Natural killer cell treated with Interleukin-12 subunit alpha and Interleukin-12 subunit beta and Interleukin-15 and Interleukin-18, amount 100 ng/mL, for 72 hours (primary cell): ENCODE measurements at regions not wholly inside any gene's neighbourhood (a gene's known extent, or its start where the extent isn't known, plus 50 kb on each side); places are given as distances from the start of the nearest gene placed in this dataset.

Experiments used
- ATAC-seq, 2 donors: fragments of 150-1000 bp; cut with Tn5 transposase in 1 of 2; sonication (Bioruptor Pico), chemical (Tn5 transposase) in 1 of 2; 2 replicates each; pipeline ENCODE4 v1.10.0; 2021
- DNase-seq: peaks from one replicate; pipeline ENCODE4 v3.0.0; 2022; ENCODE audit warnings: low spot score
- H3K27ac Mint-ChIP-seq, 2 donors: 1 replicate in 1 of 2; 2 replicates in 1 of 2; pipeline ENCODE4 v1.8.0; 2022; ENCODE audit warnings: mixed read lengths in 2 of 2, mild to moderate bottlenecking in 1 of 2, moderate library complexity in 1 of 2
- H3K27me3 Mint-ChIP-seq, 2 donors: 1 replicate in 1 of 2; 2 replicates in 1 of 2; pipeline ENCODE4 v1.8.0; 2022; ENCODE audit warnings: mixed read lengths in 2 of 2
- H3K36me3 Mint-ChIP-seq: one replicate; pipeline ENCODE4 v1.8.0; 2022; ENCODE audit warnings: mixed read lengths
- H3K4me1 Mint-ChIP-seq, 2 donors: 1 replicate in 1 of 2; 2 replicates in 1 of 2; pipeline ENCODE4 v1.8.0; 2022; ENCODE audit warnings: low read depth in 2 of 2, mixed read lengths in 2 of 2, mild to moderate bottlenecking in 1 of 2
- H3K4me3 Mint-ChIP-seq: one replicate; pipeline ENCODE4 v1.8.0; 2022; ENCODE audit warnings: mixed read lengths
- H3K9me3 Mint-ChIP-seq: 2 replicates; pipeline ENCODE4 v1.8.0; 2022; ENCODE audit warnings: mixed read lengths

DNA sequence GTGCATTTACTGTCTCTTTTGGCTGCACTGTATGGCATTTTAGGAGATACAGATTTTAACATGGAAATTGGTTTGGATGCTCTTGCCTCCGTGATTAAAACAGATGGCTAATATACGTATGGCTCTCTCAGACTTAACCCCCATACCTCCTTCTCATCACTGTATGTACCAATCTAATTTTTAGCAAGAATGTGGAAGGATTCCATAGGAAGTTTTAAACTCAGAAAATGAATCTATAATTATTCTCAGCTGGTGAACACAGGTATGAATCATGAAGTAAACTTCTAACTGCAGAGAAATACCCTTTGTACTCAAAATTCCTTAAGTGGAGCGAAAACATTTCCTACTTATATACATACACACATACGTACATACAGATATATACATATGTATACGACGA lies 210.5 kb upstream of the NEIL3 start:
- no peak for DNase-seq
- Mint-ChIP-seq H3K9me3 (peaks cover 3% of the 10 kb centered on the region), H3K27me3 (no peaks in the 10 kb centered on the region), H3K27ac (no peak overlapping the region), H3K36me3 (no peaks in the 10 kb centered on the region), H3K4me3 (no peak overlapping the region), H3K4me1 (no peaks in the 10 kb centered on the region)
- ATAC-seq: no peak

DNA sequence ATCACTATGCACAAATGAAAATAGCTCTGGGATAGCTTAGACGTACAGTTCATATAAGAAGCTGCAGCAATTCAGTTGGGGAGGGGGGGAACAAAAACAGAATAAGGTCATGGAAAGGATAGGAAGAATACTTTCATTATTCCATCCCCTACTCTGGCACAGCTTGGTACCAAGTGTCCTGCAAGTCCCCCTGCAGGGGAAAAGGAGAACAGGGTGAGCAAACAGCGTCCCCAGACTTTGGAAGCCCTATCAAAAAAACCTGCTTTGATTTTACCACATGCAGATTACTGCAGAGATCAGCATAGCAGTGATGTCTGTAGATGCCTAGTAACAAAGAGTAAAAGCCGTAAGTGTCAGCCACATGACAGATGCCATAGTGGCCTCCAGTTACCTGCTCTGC lies 209.4 kb upstream of the NEIL3 start:
- no peak for DNase-seq
- no peaks in the 10 kb centered on the region for H3K27me3 Mint-ChIP-seq
- no peaks in the 10 kb centered on the region for H3K4me1 Mint-ChIP-seq
- H3K36me3 Mint-ChIP-seq: no peaks in the 10 kb centered on the region
- peaks cover 3% of the 10 kb centered on the region for H3K9me3 Mint-ChIP-seq
- no peak for ATAC-seq
- H3K27ac Mint-ChIP-seq: no peak overlapping the region
- no peak overlapping the region for H3K4me3 Mint-ChIP-seq

DNA sequence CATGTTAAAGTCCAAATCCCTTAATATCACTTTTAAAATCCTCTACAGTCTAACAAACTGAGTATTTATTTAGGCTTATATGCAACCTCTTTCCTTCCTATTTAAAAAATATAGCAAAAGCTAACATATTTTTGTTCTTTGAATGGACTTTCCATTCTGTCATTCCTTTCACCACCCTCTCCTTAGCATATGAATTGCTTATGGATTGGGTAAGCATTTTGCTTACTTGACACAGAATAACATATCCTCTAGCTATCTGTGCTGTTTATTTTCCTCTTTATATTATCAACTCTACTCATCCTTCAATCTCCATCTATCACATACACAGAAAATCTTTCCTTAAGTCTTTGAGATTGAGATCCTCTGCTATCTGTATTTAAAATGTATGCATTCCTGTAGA lies 206.1 kb upstream of the NEIL3 start:
- ATAC-seq: no peak
- Mint-ChIP-seq H3K27me3 (no peaks in the 10 kb centered on the region), H3K9me3 (peaks cover 5% of the 10 kb centered on the region), H3K36me3 (no peaks in the 10 kb centered on the region), H3K4me1 (no peaks in the 10 kb centered on the region), H3K4me3 (no peak overlapping the region), H3K27ac (no peak overlapping the region)
- DNase-seq: no peak

DNA sequence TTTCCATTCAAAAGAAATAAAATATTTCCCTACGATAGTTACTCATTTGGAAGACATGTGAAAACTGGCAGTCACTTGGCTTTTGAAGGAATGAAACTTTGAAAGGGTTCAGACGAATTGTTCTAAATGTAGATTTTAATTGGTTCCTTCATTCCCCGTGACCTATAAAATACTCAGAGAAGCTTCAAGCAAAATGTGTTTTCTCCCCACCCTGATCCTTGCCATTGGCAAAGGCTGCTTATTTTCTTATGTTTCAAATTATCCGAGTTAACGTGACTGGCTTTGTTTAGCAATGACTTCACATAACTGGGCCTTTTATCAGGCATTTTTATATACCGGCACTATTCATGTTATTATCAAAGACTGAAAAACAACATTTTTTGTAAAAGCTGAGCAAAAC lies 204.1 kb upstream of the NEIL3 start:
- H3K36me3 Mint-ChIP-seq: no peaks in the 10 kb centered on the region
- no peak for ATAC-seq
- H3K27ac Mint-ChIP-seq: no peak overlapping the region
- peaks cover 5% of the 10 kb centered on the region for H3K9me3 Mint-ChIP-seq
- H3K4me3 Mint-ChIP-seq: no peak overlapping the region
- no peaks in the 10 kb centered on the region for H3K4me1 Mint-ChIP-seq
- no peak for DNase-seq
- no peaks in the 10 kb centered on the region for H3K27me3 Mint-ChIP-seq

DNA sequence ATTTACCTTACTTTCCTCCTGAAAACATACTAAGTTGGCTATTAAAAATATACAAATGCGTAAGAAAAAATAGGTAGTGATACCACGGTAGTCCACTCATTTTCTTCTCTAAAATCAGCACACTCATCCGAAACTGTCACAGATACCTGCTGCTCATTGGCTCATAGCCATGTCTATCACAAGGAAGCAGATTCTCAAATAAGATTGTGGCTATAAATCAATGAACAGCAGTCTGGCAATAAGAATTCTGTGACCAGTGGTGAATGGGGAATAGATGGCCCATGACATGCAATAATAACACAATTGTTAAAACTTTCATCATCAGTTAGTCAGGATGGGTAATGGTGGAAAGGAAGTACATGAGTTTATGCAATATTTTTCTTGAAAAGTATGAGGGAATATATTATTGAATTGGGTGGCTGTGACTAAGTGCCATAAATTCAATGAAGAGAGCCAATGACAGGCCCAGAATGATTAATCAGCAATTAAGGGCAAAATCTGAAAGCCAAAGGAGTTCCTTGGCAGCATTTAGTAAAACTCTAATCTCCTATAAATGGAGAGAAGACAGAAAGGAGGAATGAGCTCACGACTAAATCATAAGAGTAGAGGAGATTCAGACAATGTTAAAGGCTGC lies 202.3 kb upstream of the NEIL3 start:
- no peak for DNase-seq
- peaks cover 11% of the 10 kb centered on the region for H3K9me3 Mint-ChIP-seq
- no peak for ATAC-seq
- H3K27ac Mint-ChIP-seq: no peak overlapping the region
- no peaks in the 10 kb centered on the region for H3K27me3 Mint-ChIP-seq
- H3K4me3 Mint-ChIP-seq: no peak overlapping the region
- no peaks in the 10 kb centered on the region for H3K36me3 Mint-ChIP-seq
- no peaks in the 10 kb centered on the region for H3K4me1 Mint-ChIP-seq

DNA sequence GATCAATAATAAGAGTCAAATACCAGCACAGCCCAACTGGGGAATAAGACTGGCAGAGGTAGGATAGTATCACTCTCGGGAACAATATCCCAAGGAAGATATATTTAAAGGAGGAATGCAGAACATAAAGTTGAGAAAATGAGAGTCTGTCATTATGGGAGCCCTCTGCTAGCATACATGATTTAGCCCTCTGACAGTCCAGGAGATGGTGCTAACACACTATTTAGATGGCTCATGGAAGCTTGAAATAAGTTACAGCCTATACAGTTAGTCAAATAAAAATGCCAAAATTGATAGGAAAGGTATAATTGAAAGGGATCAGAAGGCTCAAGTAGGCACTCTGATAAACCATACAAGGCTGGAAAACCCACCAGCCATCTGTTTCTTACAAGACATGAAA lies 201.0 kb upstream of the NEIL3 start:
- H3K36me3 Mint-ChIP-seq: no peaks in the 10 kb centered on the region
- no peak overlapping the region for H3K27ac Mint-ChIP-seq
- H3K4me3 Mint-ChIP-seq: no peak overlapping the region
- ATAC-seq: no peak
- H3K9me3 Mint-ChIP-seq: peaks cover 16% of the 10 kb centered on the region
- DNase-seq: no peak
- no peaks in the 10 kb centered on the region for H3K27me3 Mint-ChIP-seq
- H3K4me1 Mint-ChIP-seq: no peaks in the 10 kb centered on the region

DNA sequence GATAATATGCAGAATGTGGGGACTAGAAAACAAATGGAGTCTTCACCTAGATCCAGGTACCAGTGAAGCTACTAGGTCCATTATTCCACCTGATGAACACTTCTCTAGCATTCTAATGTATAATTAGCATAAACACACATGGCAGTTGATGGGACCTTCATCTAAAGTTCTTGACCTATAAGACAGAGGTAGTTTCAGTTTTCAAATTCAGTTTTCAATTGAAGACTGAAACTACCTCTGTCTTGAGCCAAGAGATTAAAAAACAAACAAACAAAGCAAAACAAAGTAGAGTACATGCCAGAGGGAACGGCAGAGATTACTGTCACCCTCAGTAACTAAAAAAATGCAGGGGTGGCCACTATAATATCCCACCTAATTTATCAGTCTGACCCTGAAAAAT lies 199.9 kb upstream of the NEIL3 start:
- ATAC-seq (no peak), DNase-seq (no peak)
- Mint-ChIP-seq H3K9me3 (peaks cover 16% of the 10 kb centered on the region), H3K36me3 (no peaks in the 10 kb centered on the region), H3K4me1 (no peaks in the 10 kb centered on the region), H3K4me3 (no peak overlapping the region), H3K27me3 (no peaks in the 10 kb centered on the region), H3K27ac (no peak overlapping the region)

DNA sequence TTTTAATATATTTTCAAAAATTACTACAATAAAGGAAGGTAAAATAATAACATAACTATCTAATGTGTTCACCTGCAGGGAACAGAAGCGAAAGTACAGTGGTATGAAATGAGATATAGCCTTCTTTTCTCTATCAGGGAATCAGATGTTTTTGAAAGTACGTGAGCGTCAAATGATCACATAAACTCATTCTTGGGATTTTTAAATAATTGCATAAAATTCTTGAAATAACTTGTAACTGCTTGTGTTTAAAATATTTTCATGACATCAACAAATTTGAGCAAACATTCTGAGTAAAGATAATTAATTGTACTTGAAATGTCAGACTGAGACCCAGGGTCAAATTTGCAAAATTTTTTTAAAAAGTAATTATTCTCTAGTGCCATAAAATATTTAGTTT lies 193.5 kb upstream of the NEIL3 start:
- no peaks in the 10 kb centered on the region for H3K36me3 Mint-ChIP-seq
- H3K4me3 Mint-ChIP-seq: no peak overlapping the region
- no peak overlapping the region for H3K27ac Mint-ChIP-seq
- peaks cover 15% of the 10 kb centered on the region for H3K9me3 Mint-ChIP-seq
- ATAC-seq (no peak), DNase-seq (no peak)
- H3K27me3 Mint-ChIP-seq: no peaks in the 10 kb centered on the region
- no peaks in the 10 kb centered on the region for H3K4me1 Mint-ChIP-seq

DNA sequence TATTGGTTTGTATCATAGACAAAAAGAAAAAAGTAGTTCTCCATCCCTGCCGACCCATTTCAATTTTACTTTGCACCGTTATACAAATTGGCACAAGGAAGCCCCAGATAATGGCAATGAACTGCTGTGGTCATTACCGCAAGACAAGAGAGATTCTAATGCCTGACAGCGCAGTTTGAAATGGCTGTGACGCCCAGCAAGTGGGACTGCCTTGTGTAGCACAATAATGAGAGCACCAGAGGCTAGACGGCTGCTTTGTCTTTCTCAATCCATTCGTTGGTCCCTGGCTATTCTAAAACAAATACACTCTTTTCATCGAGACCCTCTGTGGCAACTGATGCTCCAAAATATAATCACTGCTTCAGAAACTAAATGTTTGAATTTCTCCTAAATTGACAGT lies 192.4 kb upstream of the NEIL3 start:
- Mint-ChIP-seq H3K4me3 (no peak overlapping the region), H3K27me3 (no peaks in the 10 kb centered on the region), H3K36me3 (no peaks in the 10 kb centered on the region), H3K4me1 (no peaks in the 10 kb centered on the region), H3K9me3 (peaks cover 12% of the 10 kb centered on the region), H3K27ac (no peak overlapping the region)
- DNase-seq (no peak), ATAC-seq (no peak)

DNA sequence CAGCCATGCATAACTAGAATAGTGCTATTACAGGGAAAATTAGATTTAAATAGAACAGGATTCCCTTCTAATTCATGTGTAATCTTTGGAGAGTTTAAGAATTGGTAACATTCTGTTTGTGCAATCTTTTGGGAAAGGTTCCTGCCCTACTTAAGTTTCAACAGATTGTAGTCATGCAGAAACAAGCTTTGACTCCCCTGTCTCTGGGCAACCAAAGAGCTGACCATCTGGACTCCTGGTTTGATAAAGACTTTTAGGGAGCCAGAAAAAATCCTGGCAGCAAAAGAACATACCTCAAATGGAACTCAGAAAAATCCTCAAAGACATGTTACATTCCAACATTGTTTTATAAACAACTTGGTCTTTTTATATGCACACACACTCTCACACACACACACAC lies 191.1 kb upstream of the NEIL3 start:
- Mint-ChIP-seq H3K36me3 (no peaks in the 10 kb centered on the region), H3K4me3 (no peak overlapping the region), H3K27me3 (no peaks in the 10 kb centered on the region), H3K4me1 (no peaks in the 10 kb centered on the region), H3K27ac (no peak overlapping the region), H3K9me3 (peaks cover 7% of the 10 kb centered on the region)
- ATAC-seq: no peak
- DNase-seq: no peak

DNA sequence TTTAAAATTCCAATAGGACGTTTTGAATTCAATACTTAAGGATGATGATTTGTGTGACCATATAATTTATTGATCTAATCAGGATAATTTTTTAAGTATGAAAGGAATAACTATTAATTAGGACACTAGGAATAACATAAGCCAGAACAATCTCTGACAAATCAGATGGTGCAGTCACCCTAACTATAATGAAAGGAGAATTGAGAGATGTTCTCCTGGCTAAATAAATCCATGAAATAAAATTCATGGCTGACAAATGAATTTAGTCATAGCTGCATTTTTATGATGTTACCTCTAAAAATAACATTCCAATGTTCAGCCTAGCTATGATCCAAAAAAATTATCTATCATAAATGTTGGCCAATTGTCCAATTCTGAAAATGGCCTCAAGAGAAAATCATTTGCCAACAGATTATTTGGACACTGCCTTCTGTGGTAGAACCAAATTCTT lies 190.6 kb upstream of the NEIL3 start:
- Mint-ChIP-seq H3K4me1 (no peaks in the 10 kb centered on the region), H3K27me3 (no peaks in the 10 kb centered on the region), H3K36me3 (no peaks in the 10 kb centered on the region), H3K9me3 (peaks cover 7% of the 10 kb centered on the region), H3K27ac (no peak overlapping the region), H3K4me3 (no peak overlapping the region)
- no peak for DNase-seq
- ATAC-seq: no peak

DNA sequence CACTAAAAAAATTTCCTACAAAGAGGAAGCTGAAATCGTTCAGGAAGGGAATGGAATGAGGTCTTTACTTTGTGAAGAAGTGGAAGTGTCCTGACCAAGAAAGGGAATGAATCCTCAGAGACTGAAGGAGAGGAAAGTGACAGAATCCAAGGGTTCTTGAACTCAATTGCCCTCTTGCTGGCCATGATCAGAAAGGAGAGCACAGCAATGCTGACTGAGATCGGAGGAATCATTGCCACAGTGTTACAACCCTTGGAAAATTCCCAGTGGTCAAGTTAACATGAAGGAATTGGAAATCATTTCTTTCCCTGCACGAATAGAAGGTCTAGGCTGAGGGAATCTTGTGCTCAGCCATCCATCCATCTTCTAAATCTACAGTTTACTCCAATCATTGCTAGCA lies 190.0 kb upstream of the NEIL3 start:
- Mint-ChIP-seq H3K9me3 (peaks cover 8% of the 10 kb centered on the region), H3K4me1 (no peaks in the 10 kb centered on the region), H3K4me3 (no peak overlapping the region), H3K27me3 (no peaks in the 10 kb centered on the region), H3K36me3 (no peaks in the 10 kb centered on the region), H3K27ac (no peak overlapping the region)
- no peak for ATAC-seq
- DNase-seq: no peak

DNA sequence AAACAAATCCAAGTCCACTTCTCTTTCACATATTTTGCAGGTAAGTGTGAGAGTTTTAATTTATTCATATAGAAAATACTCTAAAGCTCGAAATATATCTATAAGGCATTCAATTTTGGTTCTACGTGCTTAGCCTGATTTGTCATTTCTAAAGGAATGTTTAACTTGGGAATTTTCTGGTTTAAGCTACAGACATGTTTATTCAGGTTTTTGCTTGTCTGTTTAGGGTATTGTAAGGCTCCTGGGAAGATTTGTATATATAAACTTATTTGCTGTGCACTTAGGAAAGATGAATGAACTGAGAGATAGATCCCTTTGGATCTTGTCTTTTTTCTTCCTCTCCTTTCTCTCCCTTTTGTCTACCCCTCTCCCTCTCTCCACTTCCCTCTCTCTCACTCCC lies 185.9 kb upstream of the NEIL3 start:
- Mint-ChIP-seq H3K27ac (no peak overlapping the region), H3K4me3 (no peak overlapping the region), H3K27me3 (no peaks in the 10 kb centered on the region), H3K9me3 (peaks cover 17% of the 10 kb centered on the region), H3K4me1 (no peaks in the 10 kb centered on the region), H3K36me3 (no peaks in the 10 kb centered on the region)
- no peak for ATAC-seq
- DNase-seq: no peak

DNA sequence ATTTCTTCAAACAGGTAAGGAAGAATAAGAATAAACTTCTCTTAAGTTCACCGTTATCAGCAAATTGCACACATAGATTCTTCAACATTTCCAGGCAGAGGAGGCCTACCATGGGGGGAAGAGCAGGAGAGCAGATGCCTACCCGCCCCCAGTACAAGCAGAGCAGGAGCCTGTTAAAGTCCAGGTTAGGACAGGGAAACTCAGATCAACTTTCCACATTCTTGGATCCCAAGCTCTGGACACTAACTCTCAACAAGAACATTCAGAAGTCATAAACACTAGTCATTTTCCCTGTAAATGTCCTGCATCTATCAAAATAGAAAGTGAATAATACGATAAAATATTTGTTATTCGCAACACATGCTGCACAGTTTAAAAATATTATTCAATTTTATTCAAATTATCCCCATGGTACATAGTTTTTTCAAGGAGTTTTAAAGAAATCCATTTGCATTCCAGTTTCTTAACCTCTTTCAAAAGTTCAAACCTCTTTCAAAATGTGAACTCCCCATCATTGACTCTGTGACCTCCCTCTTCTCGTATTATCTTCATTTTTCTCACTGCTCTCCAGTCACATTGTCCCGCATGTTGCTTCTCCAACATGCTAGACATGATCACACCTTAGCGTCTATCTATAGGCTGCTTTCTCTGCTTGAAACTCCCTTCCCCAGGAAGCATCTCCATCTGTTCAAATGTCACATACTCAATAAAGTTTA lies 185.2 kb upstream of the NEIL3 start:
- no peak for DNase-seq
- H3K4me1 Mint-ChIP-seq: no peaks in the 10 kb centered on the region
- peaks cover 4% of the 10 kb centered on the region for H3K36me3 Mint-ChIP-seq
- H3K27me3 Mint-ChIP-seq: no peaks in the 10 kb centered on the region
- peaks cover 18% of the 10 kb centered on the region for H3K9me3 Mint-ChIP-seq
- H3K4me3 Mint-ChIP-seq: no peak overlapping the region
- ATAC-seq: no peak
- H3K27ac Mint-ChIP-seq: no peak overlapping the region

DNA sequence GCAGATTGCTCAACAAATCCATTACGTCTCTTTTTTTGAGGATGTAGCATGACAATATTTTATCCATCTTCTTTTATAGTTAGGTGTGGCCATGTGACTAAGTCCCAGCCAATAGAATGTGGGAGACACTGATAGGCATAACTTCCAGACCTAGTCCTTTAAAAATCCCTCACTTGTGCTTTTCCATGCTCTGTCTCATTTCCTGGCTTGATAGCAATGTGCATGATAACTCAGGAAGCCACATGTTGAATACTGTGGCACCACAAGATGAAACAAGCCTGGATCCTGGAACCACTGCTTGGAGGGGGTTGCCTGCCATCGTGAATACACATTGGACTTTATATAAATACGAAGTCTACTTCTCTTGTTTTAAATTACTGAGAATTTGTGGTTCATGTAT lies 184.0 kb upstream of the NEIL3 start:
- no peak overlapping the region for H3K4me3 Mint-ChIP-seq
- peaks cover 19% of the 10 kb centered on the region for H3K9me3 Mint-ChIP-seq
- DNase-seq: no peak
- H3K4me1 Mint-ChIP-seq: no peaks in the 10 kb centered on the region
- peaks cover 5% of the 10 kb centered on the region for H3K36me3 Mint-ChIP-seq
- ATAC-seq: no peak
- no peak overlapping the region for H3K27ac Mint-ChIP-seq
- no peaks in the 10 kb centered on the region for H3K27me3 Mint-ChIP-seq
